HCT116 (cell line): ENCODE measurements at regions not wholly inside any gene's neighbourhood (a gene's known extent, or its start where the extent isn't known, plus 50 kb on each side); places are given as distances from the start of the nearest gene placed in this dataset.

Source experiments
- CEBPB ChIP-seq: IDR thresholded peaks from 2 replicates; pipeline ENCODE4 v1.6.1; 2012; ENCODE audit warnings: low read depth
- EGR1 ChIP-seq: IDR thresholded peaks from 2 replicates; pipeline ENCODE4 v1.6.1; 2012; ENCODE audit warnings: low read depth
- EZH2phosphoT487 ChIP-seq: fragments of 200-600 bp; IDR thresholded peaks from 2 replicates; pipeline ENCODE4 v1.6.1; 2018; ENCODE audit warnings: antibody characterized with exemption, borderline replicate concordance
- FOSL1 ChIP-seq: IDR thresholded peaks from 2 replicates; pipeline ENCODE4 v1.6.1; 2012; ENCODE audit warnings: low read depth
- JUND ChIP-seq: IDR thresholded peaks from 2 replicates; pipeline ENCODE4 v1.6.1; 2012
- POLR2A ChIP-seq: IDR thresholded peaks from 2 replicates; pipeline ENCODE4 v1.7.0; 2011; ENCODE audit warnings: borderline replicate concordance; ENCODE audit not compliant: insufficient read depth, insufficient read length; ENCODE audit errors: extremely low read depth
- POLR2AphosphoS5 ChIP-seq: IDR thresholded peaks from 2 replicates; pipeline ENCODE4 v1.6.1; 2011; ENCODE audit warnings: mild to moderate bottlenecking, low read depth, low read length, moderate library complexity
- RAD21 ChIP-seq: IDR thresholded peaks from 2 replicates; pipeline ENCODE4 v1.6.1; 2012; ENCODE audit warnings: low read depth, mild to moderate bottlenecking
- YY1 ChIP-seq: IDR thresholded peaks from 2 replicates; pipeline ENCODE4 v1.6.1; 2011; ENCODE audit warnings: low read length, low read depth, moderate library complexity, mild to moderate bottlenecking; ENCODE audit not compliant: insufficient replicate concordance; ENCODE audit errors: extremely low read depth
- TF ChIP-seq, protein P1 (sequence below), 3 experiments: fragments of 200-600 bp in 1 of 3; sonication (generic) in 1 of 3; IDR thresholded peaks in 2 of 3; conservative IDR thresholded peaks in 1 of 3; 2 replicates each; pipeline ENCODE4 v1.5.1; 2012 to 2017; ENCODE audit warnings: low read depth in 2 of 3, low read length in 2 of 3, antibody characterized with exemption in 1 of 3, borderline replicate concordance in 1 of 3, control low read depth in 1 of 3, mild to moderate bottlenecking in 1 of 3, mixed read lengths in 1 of 3, mixed run types in 1 of 3, moderate library complexity in 1 of 3; ENCODE audit not compliant: insufficient read depth in 1 of 3
- TF ChIP-seq, protein P2 (sequence below): IDR thresholded peaks from 2 replicates; pipeline ENCODE4 v1.6.1; 2012; ENCODE audit warnings: low read depth
- TF ChIP-seq, protein P3 (sequence below): IDR thresholded peaks from 2 replicates; pipeline ENCODE4 v1.6.1; 2012
- TF ChIP-seq, protein P4 (sequence below): IDR thresholded peaks from 2 replicates; pipeline ENCODE4 v1.6.1; 2012

DNA sequence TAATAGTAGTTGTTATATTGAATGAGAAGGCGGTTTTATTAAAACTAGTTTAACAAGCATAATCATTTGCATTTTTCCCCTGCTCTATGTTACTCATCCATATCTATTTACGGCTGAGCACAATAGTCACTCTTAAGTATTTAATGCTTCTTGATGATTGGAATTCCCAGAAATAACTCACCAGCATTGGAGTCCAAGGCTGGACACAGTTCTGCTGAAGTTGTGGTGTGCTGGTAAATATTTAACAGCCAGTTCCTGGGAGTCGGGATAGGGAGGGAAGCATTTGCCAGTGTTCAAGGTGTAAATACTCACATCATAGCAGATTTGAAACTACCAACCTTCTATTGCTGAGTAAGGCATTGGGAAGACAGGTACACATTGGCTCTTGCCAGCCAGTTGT lies 315.1 kb downstream of the MTX2 start:
- no peak for TF ChIP-seq JUND
- TF ChIP-seq POLR2A, result no peak
- TF ChIP-seq, protein P1, sequence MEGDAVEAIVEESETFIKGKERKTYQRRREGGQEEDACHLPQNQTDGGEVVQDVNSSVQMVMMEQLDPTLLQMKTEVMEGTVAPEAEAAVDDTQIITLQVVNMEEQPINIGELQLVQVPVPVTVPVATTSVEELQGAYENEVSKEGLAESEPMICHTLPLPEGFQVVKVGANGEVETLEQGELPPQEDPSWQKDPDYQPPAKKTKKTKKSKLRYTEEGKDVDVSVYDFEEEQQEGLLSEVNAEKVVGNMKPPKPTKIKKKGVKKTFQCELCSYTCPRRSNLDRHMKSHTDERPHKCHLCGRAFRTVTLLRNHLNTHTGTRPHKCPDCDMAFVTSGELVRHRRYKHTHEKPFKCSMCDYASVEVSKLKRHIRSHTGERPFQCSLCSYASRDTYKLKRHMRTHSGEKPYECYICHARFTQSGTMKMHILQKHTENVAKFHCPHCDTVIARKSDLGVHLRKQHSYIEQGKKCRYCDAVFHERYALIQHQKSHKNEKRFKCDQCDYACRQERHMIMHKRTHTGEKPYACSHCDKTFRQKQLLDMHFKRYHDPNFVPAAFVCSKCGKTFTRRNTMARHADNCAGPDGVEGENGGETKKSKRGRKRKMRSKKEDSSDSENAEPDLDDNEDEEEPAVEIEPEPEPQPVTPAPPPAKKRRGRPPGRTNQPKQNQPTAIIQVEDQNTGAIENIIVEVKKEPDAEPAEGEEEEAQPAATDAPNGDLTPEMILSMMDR (IDR thresholded peaks at IDR 0.05 in 2 of 3, conservative IDR thresholded peaks at IDR 0.05 in 1 of 3; ENCODE audit: borderline replicate concordance in 1 of 3, insufficient read depth in 1 of 3, low read depth in 2 of 3, low read length in 2 of 3), result no peak
- no peak for TF ChIP-seq EZH2phosphoT487
- TF ChIP-seq FOSL1, result no peak
- no peak for TF ChIP-seq RAD21
- no peak for TF ChIP-seq POLR2AphosphoS5
- no peak for TF ChIP-seq YY1
- TF ChIP-seq, protein P2, sequence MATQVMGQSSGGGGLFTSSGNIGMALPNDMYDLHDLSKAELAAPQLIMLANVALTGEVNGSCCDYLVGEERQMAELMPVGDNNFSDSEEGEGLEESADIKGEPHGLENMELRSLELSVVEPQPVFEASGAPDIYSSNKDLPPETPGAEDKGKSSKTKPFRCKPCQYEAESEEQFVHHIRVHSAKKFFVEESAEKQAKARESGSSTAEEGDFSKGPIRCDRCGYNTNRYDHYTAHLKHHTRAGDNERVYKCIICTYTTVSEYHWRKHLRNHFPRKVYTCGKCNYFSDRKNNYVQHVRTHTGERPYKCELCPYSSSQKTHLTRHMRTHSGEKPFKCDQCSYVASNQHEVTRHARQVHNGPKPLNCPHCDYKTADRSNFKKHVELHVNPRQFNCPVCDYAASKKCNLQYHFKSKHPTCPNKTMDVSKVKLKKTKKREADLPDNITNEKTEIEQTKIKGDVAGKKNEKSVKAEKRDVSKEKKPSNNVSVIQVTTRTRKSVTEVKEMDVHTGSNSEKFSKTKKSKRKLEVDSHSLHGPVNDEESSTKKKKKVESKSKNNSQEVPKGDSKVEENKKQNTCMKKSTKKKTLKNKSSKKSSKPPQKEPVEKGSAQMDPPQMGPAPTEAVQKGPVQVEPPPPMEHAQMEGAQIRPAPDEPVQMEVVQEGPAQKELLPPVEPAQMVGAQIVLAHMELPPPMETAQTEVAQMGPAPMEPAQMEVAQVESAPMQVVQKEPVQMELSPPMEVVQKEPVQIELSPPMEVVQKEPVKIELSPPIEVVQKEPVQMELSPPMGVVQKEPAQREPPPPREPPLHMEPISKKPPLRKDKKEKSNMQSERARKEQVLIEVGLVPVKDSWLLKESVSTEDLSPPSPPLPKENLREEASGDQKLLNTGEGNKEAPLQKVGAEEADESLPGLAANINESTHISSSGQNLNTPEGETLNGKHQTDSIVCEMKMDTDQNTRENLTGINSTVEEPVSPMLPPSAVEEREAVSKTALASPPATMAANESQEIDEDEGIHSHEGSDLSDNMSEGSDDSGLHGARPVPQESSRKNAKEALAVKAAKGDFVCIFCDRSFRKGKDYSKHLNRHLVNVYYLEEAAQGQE, result no peak
- TF ChIP-seq, protein P3, sequence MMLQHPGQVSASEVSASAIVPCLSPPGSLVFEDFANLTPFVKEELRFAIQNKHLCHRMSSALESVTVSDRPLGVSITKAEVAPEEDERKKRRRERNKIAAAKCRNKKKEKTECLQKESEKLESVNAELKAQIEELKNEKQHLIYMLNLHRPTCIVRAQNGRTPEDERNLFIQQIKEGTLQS, result no peak
- no peak for TF ChIP-seq EGR1
- TF ChIP-seq CEBPB, result no peak
- TF ChIP-seq, protein P4, sequence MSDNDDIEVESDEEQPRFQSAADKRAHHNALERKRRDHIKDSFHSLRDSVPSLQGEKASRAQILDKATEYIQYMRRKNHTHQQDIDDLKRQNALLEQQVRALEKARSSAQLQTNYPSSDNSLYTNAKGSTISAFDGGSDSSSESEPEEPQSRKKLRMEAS, result no peak
